ENCODE measurements at regions not wholly inside any gene's neighbourhood (a gene's known extent, or its start where the extent isn't known, plus 50 kb on each side); places are given as distances from the start of the nearest gene placed in this dataset.

GRCh38 chr16:86251682-86252081 lies 258.6 kb upstream of the FOXF1 start:
- TF ChIP-seq CTCF (IDR thresholded peaks at IDR 0.05; ENCODE audit: insufficient read depth, low read depth, low read length) (no peak), EZH2 (IDR thresholded peaks at IDR 0.05; ENCODE audit: insufficient read depth, low read length) (no peak)

All from astrocyte (in vitro differentiated cells and primary cell).